ENCODE measurements at regions not wholly inside any gene's neighbourhood (a gene's known extent, or its start where the extent isn't known, plus 50 kb on each side); places are given as distances from the start of the nearest gene placed in this dataset.

- ATAC-seq (ENCODE audit: insufficient read depth, low read depth): no peak
- no peaks in the 10 kb centered on the region for H3K79me2 ChIP-seq (ENCODE audit: insufficient read depth, low read length)
- H3K27me3 ChIP-seq (ENCODE audit: insufficient read depth, low read length, poor library complexity): no peaks in the 10 kb centered on the region
- DNase-seq: no peak
- H3K27ac ChIP-seq (ENCODE audit: low read length): no peak overlapping the region
- H3K36me3 ChIP-seq (ENCODE audit: insufficient read depth, low read length): peaks cover 57% of the 10 kb centered on the region
- H3K4me2 ChIP-seq (ENCODE audit: insufficient read depth, low read length): no peak overlapping the region
- H2AFZ ChIP-seq (ENCODE audit: low read depth, low read length): no peak overlapping the region
- H3K9ac ChIP-seq (ENCODE audit: low read depth, low read length): no peak overlapping the region
- H4K20me1 ChIP-seq (ENCODE audit: insufficient read depth, low read length): peaks cover 51% of the 10 kb centered on the region
- no peak overlapping the region for H3K4me3 ChIP-seq (ENCODE audit: low read depth in 1 of 2, low read length in 2 of 2)
- H3K4me1 ChIP-seq (ENCODE audit: insufficient read depth, low read length): no peaks in the 10 kb centered on the region
- TF ChIP-seq EZH2 (IDR thresholded peaks at IDR 0.05; ENCODE audit: borderline replicate concordance, low read depth, low read length, severe bottlenecking): no peak
- H3K9me3 ChIP-seq (ENCODE audit: insufficient read depth, low read length, severe bottlenecking): no peaks in the 10 kb centered on the region
Observed at GRCh38 chr12:124386661-124387527, 92.0 kb downstream of the RFLNA start.

GRCh38 chr12:124386059-124386458, 91.2 kb downstream of the RFLNA start:
- no peak overlapping the region for H3K9ac ChIP-seq (ENCODE audit: low read depth, low read length)
- ATAC-seq (ENCODE audit: insufficient read depth, low read depth): no peak
- H3K4me2 ChIP-seq (ENCODE audit: insufficient read depth, low read length): no peak overlapping the region
- DNase-seq: no peak
- H3K36me3 ChIP-seq (ENCODE audit: insufficient read depth, low read length): peaks cover 58% of the 10 kb centered on the region
- no peaks in the 10 kb centered on the region for H3K79me2 ChIP-seq (ENCODE audit: insufficient read depth, low read length)
- TF ChIP-seq EZH2 (IDR thresholded peaks at IDR 0.05; ENCODE audit: borderline replicate concordance, low read depth, low read length, severe bottlenecking) (no peak), CTCF (IDR thresholded peaks at IDR 0.05; ENCODE audit: borderline replicate concordance, extremely low read depth, low read length, poor library complexity, severe bottlenecking) (no peak)
- no peak overlapping the region for H3K4me3 ChIP-seq (ENCODE audit: low read depth in 1 of 2, low read length in 2 of 2)
- no peaks in the 10 kb centered on the region for H3K9me3 ChIP-seq (ENCODE audit: insufficient read depth, low read length, severe bottlenecking)
- H3K27ac ChIP-seq (ENCODE audit: low read length): no peak overlapping the region
- no peaks in the 10 kb centered on the region for H3K4me1 ChIP-seq (ENCODE audit: insufficient read depth, low read length)
- H3K27me3 ChIP-seq (ENCODE audit: insufficient read depth, low read length, poor library complexity): no peaks in the 10 kb centered on the region
- H2AFZ ChIP-seq (ENCODE audit: low read depth, low read length): no peak overlapping the region
- peaks cover 50% of the 10 kb centered on the region for H4K20me1 ChIP-seq (ENCODE audit: insufficient read depth, low read length)

DNA sequence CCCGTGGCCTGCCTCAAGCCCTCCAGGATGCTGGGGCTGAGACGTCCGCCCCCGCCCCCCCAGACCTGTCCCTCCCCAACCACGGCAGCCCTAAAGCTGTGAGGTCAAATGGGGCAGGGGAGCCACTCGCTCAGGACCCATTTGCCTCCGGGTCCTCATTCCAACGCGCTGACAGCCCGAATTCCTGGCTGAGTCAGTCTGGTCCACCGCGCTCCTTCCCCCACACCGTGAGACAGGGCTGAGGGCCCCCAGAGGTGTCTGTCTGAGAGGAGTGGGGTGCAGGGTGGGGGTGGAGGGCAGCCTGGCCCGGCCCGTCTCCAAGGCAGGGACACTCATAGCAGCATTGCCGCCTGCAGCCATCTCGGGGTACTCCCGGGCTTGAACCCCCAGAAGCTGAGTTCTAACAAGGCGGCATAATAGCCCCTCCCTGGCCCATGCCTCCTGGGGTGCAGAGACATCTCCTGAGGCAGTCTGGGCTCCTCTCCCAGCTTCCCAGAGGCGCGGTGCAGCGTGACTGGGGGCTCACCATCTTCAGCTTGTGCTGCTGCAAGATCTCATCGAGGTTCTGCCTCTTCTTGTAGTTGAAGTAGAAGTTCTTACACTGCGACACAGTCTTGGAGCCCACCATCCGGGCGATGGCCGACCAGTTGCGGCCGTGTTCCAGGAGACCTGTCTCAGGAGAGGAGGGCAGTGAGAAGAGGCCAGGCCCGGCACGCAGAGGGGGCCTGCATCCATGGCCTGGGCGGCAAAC, 90.5 kb downstream of the RFLNA start:
- Histone ChIP-seq H3K9me3 (ENCODE audit: insufficient read depth, low read length, severe bottlenecking) (no peaks in the 10 kb centered on the region), H3K36me3 (ENCODE audit: insufficient read depth, low read length) (peaks cover 62% of the 10 kb centered on the region), H3K4me3 (ENCODE audit: low read depth in 1 of 2, low read length in 2 of 2) (no peak overlapping the region), H3K9ac (ENCODE audit: low read depth, low read length) (no peak overlapping the region), H3K4me1 (ENCODE audit: insufficient read depth, low read length) (no peaks in the 10 kb centered on the region), H2AFZ (ENCODE audit: low read depth, low read length) (no peak overlapping the region), H3K79me2 (ENCODE audit: insufficient read depth, low read length) (no peaks in the 10 kb centered on the region), H3K4me2 (ENCODE audit: insufficient read depth, low read length) (no peak overlapping the region), H3K27ac (ENCODE audit: low read length) (no peak overlapping the region), H3K27me3 (ENCODE audit: insufficient read depth, low read length, poor library complexity) (no peaks in the 10 kb centered on the region), H4K20me1 (ENCODE audit: insufficient read depth, low read length) (peaks cover 50% of the 10 kb centered on the region)
- ATAC-seq (ENCODE audit: insufficient read depth, low read depth) (no peak), DNase-seq (no peak)
- no peak for TF ChIP-seq EZH2 (IDR thresholded peaks at IDR 0.05; ENCODE audit: borderline replicate concordance, low read depth, low read length, severe bottlenecking)
- no peak for TF ChIP-seq CTCF (IDR thresholded peaks at IDR 0.05; ENCODE audit: borderline replicate concordance, extremely low read depth, low read length, poor library complexity, severe bottlenecking)
